HFFc6 (cell line): ENCODE measurements at regions not wholly inside any gene's neighbourhood (a gene's known extent, or its start where the extent isn't known, plus 50 kb on each side); places are given as distances from the start of the nearest gene placed in this dataset.

Experiments
- DNase-seq: peaks from one replicate; pipeline ENCODE4 v3.0.0-alpha.2; 2018
- H3K27ac Mint-ChIP-seq: 2 replicates; pipeline ENCODE4 v1.8.0; 2020; ENCODE audit warnings: mild to moderate bottlenecking, mixed read lengths
- H3K27me3 Mint-ChIP-seq: 2 replicates; pipeline ENCODE4 v1.8.0; 2021; ENCODE audit warnings: mild to moderate bottlenecking, moderate library complexity, mixed read lengths; ENCODE audit not compliant: insufficient read depth
- H3K36me3 Mint-ChIP-seq: 2 replicates; pipeline ENCODE4 v1.8.0; 2021; ENCODE audit warnings: low read depth, mixed read lengths
- H3K4me1 Mint-ChIP-seq: 2 replicates; pipeline ENCODE4 v1.8.0; 2020; ENCODE audit warnings: low read depth, mixed read lengths
- H3K4me3 Mint-ChIP-seq: 2 replicates; pipeline ENCODE4 v1.8.0; 2020; ENCODE audit warnings: mild to moderate bottlenecking, moderate library complexity, mixed read lengths
- H3K9me3 Mint-ChIP-seq: 2 replicates; pipeline ENCODE4 v1.8.0; 2020; ENCODE audit warnings: mild to moderate bottlenecking, mixed read lengths
- CTCF ChIP-seq: fragments of 200-600 bp; sonication (generic); IDR thresholded peaks from 2 replicates; pipeline ENCODE4 v1.5.0; 2021; ENCODE audit warnings: antibody characterized with exemption, mild to moderate bottlenecking

- no peaks in the 10 kb centered on the region for H3K27me3 Mint-ChIP-seq
- no peak for TF ChIP-seq CTCF
- DNase-seq, result no peak
- no peaks in the 10 kb centered on the region for H3K36me3 Mint-ChIP-seq
- no peak overlapping the region for H3K4me3 Mint-ChIP-seq
- H3K27ac Mint-ChIP-seq, result no peak overlapping the region
- H3K4me1 Mint-ChIP-seq, result no peaks in the 10 kb centered on the region
- H3K9me3 Mint-ChIP-seq, result no peaks in the 10 kb centered on the region
These were observed 72.7 kb upstream of the PHIP start for GRCh38 chr6:79150733-79151132.

- no peak for DNase-seq
- H3K9me3 Mint-ChIP-seq, result no peaks in the 10 kb centered on the region
- H3K4me1 Mint-ChIP-seq, result no peaks in the 10 kb centered on the region
- no peak overlapping the region for H3K27ac Mint-ChIP-seq
- no peak for TF ChIP-seq CTCF
- no peaks in the 10 kb centered on the region for H3K27me3 Mint-ChIP-seq
- no peaks in the 10 kb centered on the region for H3K36me3 Mint-ChIP-seq
- H3K4me3 Mint-ChIP-seq, result no peak overlapping the region
These were observed 71.8 kb upstream of the PHIP start for GRCh38 chr6:79149884-79150283.

GRCh38 chr6:79146421-79146820 lies 68.4 kb upstream of the PHIP start:
- Mint-ChIP-seq H3K36me3 (no peaks in the 10 kb centered on the region), H3K27ac (no peak overlapping the region), H3K4me3 (no peak overlapping the region), H3K9me3 (no peaks in the 10 kb centered on the region), H3K27me3 (no peaks in the 10 kb centered on the region), H3K4me1 (no peaks in the 10 kb centered on the region)
- TF ChIP-seq CTCF, result no peak
- no peak for DNase-seq

GRCh38 chr6:79145301-79145700 lies 67.2 kb upstream of the PHIP start:
- no peaks in the 10 kb centered on the region for H3K9me3 Mint-ChIP-seq
- H3K27me3 Mint-ChIP-seq, result no peaks in the 10 kb centered on the region
- no peak overlapping the region for H3K27ac Mint-ChIP-seq
- no peak overlapping the region for H3K4me3 Mint-ChIP-seq
- H3K36me3 Mint-ChIP-seq, result no peaks in the 10 kb centered on the region
- no peak for DNase-seq
- no peaks in the 10 kb centered on the region for H3K4me1 Mint-ChIP-seq
- no peak for TF ChIP-seq CTCF

- no peaks in the 10 kb centered on the region for H3K9me3 Mint-ChIP-seq
- no peaks in the 10 kb centered on the region for H3K27me3 Mint-ChIP-seq
- no peaks in the 10 kb centered on the region for H3K4me1 Mint-ChIP-seq
- no peak overlapping the region for H3K27ac Mint-ChIP-seq
- DNase-seq, result no peak
- H3K4me3 Mint-ChIP-seq, result no peak overlapping the region
- H3K36me3 Mint-ChIP-seq, result no peaks in the 10 kb centered on the region
- no peak for TF ChIP-seq CTCF
These were observed 65.4 kb upstream of the PHIP start for GRCh38 chr6:79143320-79143898.

GRCh38 chr6:79138146-79138545 lies 60.1 kb upstream of the PHIP start:
- no peak for TF ChIP-seq CTCF
- no peak overlapping the region for H3K4me3 Mint-ChIP-seq

More at GRCh38 chr6:79138146-79138545, 60.1 kb upstream of the PHIP start:
- Mint-ChIP-seq H3K9me3 (peaks cover 8% of the 10 kb centered on the region), H3K4me1 (no peaks in the 10 kb centered on the region), H3K27me3 (no peaks in the 10 kb centered on the region), H3K36me3 (no peaks in the 10 kb centered on the region), H3K27ac (no peak overlapping the region)
- DNase-seq, result peak; percentile 3
